Tibial artery (tissue), 4 donors: ENCODE measurements at regions not wholly inside any gene's neighbourhood (a gene's known extent, or its start where the extent isn't known, plus 50 kb on each side); places are given as distances from the start of the nearest gene placed in this dataset.

Experiments
- DNase-seq, 2 donors: peaks; one replicate each; pipeline ENCODE4 v3.0.0-alpha.2; 2019
- H3K27ac ChIP-seq, 2 donors: fragments of 200-600 bp; sonication (generic) in 1 of 2; 1 replicate in 1 of 2; 2 replicates in 1 of 2; pipeline ENCODE4 v1.5.1; 2018 to 2019; ENCODE audit warnings: mild to moderate bottlenecking in 1 of 2
- H3K27me3 ChIP-seq, 2 donors: fragments of 200-600 bp; sonication (generic) in 1 of 2; one replicate each; pipeline versions ENCODE4 v1.5.1 to v1.6.0; 2016 to 2019
- H3K36me3 ChIP-seq, 3 donors: fragments of 200-600 bp; sonication (generic) in 2 of 3; one replicate each; pipeline ENCODE4 v1.5.1; 2016 to 2019; ENCODE audit warnings: mild to moderate bottlenecking in 2 of 3
- H3K4me1 ChIP-seq, 4 donors: fragments of 200-600 bp; sonication (generic) in 2 of 4; 1 replicate in 3 of 4; 2 replicates in 1 of 4; pipeline ENCODE4 v1.5.1; 2016 to 2019
- H3K4me3 ChIP-seq, 2 donors: fragments of 200-600 bp; sonication (generic) in 1 of 2; 1 replicate in 1 of 2; 2 replicates in 1 of 2; pipeline ENCODE4 v1.5.1; 2018 to 2019; ENCODE audit warnings: mild to moderate bottlenecking in 2 of 2
- H3K9me3 ChIP-seq, 3 donors: fragments of 200-600 bp; sonication (generic) in 1 of 3; one replicate each; pipeline ENCODE4 v1.5.1; 2016 to 2019
- intact Hi-C: fragments of 100-400 bp; cut with DNase I; formaldehyde crosslinking; loops from one replicate; pipeline ENCODE4 v1.15.0; 2023; ENCODE audit warnings: low total_unique reads
- TF ChIP-seq, protein P1 (sequence below), 2 experiments: fragments of 200-600 bp in 1 of 2; fragments of 450-650 bp in 1 of 2; IDR thresholded peaks; one replicate each; pipeline ENCODE4 v1.5.1; 2017 to 2019; ENCODE audit warnings: antibody characterized with exemption in 2 of 2, mild to moderate bottlenecking in 1 of 2, moderate library complexity in 1 of 2

DNA sequence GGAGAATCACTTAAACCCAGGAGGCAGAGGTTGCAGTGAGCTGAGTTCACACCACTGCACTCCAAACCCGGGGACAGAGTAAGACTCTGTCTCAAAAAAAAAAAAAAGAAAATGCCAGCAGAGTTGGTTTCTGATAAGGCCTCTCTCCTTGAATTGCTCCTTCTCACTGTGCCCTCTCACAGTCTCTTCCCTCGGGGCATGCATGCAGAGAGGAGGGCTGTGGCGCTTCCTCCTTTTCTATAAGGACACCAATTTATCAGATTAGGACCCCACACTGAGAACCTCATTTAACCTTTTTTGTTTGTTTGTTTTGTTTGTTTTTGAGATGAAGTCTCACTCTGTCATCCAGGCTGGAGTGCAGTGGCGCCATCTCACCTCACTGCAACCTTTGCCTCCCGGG, 110.5 kb downstream of the ZFP36L2 start:
- intact Hi-C loops, result no loop called here
- Histone ChIP-seq H3K27ac (no peak overlapping the region), H3K4me3 (no peak overlapping the region), H3K4me1 (peaks cover 0 to 4% (median 2%) of the 10 kb centered on the region in 4 donors), H3K27me3 (no peaks in the 10 kb centered on the region), H3K36me3 (no peaks in the 10 kb centered on the region), H3K9me3 (peaks cover 3 to 26% (median 18%) of the 10 kb centered on the region in 3 donors)
- TF ChIP-seq, protein P1, sequence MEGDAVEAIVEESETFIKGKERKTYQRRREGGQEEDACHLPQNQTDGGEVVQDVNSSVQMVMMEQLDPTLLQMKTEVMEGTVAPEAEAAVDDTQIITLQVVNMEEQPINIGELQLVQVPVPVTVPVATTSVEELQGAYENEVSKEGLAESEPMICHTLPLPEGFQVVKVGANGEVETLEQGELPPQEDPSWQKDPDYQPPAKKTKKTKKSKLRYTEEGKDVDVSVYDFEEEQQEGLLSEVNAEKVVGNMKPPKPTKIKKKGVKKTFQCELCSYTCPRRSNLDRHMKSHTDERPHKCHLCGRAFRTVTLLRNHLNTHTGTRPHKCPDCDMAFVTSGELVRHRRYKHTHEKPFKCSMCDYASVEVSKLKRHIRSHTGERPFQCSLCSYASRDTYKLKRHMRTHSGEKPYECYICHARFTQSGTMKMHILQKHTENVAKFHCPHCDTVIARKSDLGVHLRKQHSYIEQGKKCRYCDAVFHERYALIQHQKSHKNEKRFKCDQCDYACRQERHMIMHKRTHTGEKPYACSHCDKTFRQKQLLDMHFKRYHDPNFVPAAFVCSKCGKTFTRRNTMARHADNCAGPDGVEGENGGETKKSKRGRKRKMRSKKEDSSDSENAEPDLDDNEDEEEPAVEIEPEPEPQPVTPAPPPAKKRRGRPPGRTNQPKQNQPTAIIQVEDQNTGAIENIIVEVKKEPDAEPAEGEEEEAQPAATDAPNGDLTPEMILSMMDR (IDR thresholded peaks at IDR 0.05), result no peak
- no peak for DNase-seq

DNA sequence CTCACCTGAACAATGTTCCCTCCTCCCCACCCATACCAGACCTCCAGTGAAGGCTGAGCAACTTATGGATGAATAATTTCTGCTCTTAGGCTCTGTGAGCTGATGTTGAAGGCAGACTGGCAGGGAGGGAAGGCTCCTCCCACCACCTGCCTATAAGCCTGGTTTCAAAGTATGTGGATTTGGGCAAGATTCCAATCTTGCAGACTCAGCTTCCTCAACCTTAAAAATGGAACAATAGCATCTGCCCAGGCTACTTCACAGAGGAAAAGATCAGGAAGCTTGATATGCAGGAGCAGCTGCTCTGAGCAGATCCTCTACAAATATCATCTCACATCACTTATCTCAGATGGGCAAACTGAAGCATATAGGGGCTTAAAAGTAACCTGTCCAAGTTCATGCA, 112.2 kb downstream of the ZFP36L2 start:
- no peak overlapping the region for H3K27ac ChIP-seq
- H3K36me3 ChIP-seq, result no peaks in the 10 kb centered on the region
- H3K4me3 ChIP-seq, result no peak overlapping the region
- H3K4me1 ChIP-seq, result peaks cover 0 to 19% (median 12%) of the 10 kb centered on the region in 4 donors
- no peak for DNase-seq
- peaks cover 2 to 14% (median 12%) of the 10 kb centered on the region in 3 donors for H3K9me3 ChIP-seq
- no peaks in the 10 kb centered on the region for H3K27me3 ChIP-seq
- TF ChIP-seq, protein P1 (IDR thresholded peaks at IDR 0.05), result no peak
- intact Hi-C loops, result loop anchor here (5.0 kb wide), 1 partner anchor 33 kb away; no protein-coding TSS in a partner anchor

DNA sequence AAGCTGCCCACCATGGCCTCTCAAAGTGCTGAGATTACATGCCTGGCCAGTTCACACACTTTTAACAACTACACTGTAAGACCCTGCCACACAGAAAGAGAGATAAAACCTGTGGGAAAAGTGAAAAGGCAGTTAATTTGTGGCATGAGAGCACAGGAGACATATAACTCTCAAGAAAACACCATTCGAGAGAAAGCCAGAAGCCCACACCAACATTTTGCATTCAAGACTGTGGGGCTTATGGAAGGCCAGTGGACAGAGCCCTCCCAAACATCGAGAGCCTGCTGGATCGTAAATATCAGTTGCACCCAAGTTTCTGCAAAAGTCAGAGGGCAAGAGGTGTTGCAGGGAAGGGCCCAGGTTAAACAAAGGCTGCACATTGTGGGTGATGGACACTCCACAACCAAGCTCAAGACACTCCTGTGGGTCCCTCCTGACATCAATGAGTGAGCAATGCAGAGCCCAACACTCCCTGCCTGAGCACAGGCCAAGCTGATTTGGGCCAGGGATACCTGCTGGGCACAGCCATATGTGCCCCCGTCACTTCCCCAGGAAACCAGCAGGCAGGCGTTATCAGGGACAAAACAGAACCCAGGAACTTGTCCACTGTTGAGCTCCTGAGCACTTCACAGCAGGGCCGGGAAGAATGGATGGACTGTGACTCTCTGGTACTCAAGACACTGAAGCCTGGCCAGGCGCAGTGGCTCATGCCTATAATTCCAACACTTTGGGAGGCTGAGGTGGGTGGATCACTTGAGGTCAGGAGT, 114.4 kb downstream of the ZFP36L2 start:
- H3K27ac ChIP-seq, result no peak overlapping the region
- TF ChIP-seq, protein P1 (IDR thresholded peaks at IDR 0.05), result no peak
- no peaks in the 10 kb centered on the region for H3K27me3 ChIP-seq
- H3K9me3 ChIP-seq, result peaks cover 0 to 2% (median 0%) of the 10 kb centered on the region in 3 donors
- intact Hi-C loops, result loop anchor here (5.0 kb wide), 1 partner anchor 35 kb away; no protein-coding TSS in a partner anchor
- H3K4me3 ChIP-seq, result no peak overlapping the region
- H3K4me1 ChIP-seq, result peaks cover 0 to 37% (median 20%) of the 10 kb centered on the region in 4 donors
- H3K36me3 ChIP-seq, result no peaks in the 10 kb centered on the region
- DNase-seq, result peak in 1 of 2 donors; percentile 19

DNA sequence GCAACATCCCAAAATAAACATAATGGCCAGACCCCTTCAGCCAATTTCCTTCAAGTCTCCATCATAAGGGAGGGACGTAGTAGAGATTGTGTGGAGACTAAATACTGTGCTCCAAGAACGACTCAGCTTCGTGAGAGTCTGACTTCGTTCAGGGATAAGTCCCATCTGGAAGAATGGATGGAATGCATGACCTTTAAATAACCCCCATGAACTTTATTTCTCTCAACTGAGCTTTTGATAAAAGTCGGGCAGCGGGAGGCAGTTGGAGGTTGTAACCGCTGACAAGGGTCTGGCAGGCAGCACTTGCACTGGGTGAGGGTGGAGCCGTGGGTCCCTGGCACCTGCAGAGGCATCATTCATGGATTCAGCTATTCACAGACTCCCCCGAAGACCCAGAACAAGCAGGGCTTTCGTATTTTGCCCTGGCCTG, 115.9 kb downstream of the ZFP36L2 start:
- intact Hi-C loops, result loop anchor here (5.0 kb wide), 1 partner anchor 37 kb away; no protein-coding TSS in a partner anchor
- no peaks in the 10 kb centered on the region for H3K9me3 ChIP-seq
- H3K27me3 ChIP-seq, result no peaks in the 10 kb centered on the region
- no peaks in the 10 kb centered on the region for H3K36me3 ChIP-seq
- TF ChIP-seq, protein P1 (IDR thresholded peaks at IDR 0.05), result no peak
- H3K4me3 ChIP-seq, result no peak overlapping the region
- peak in 1 of 2 donors; percentile 59 for DNase-seq
- peak overlapping the region; percentile 26 to 35 for H3K27ac ChIP-seq
- peaks cover 0 to 52% (median 32%) of the 10 kb centered on the region in 4 donors for H3K4me1 ChIP-seq

DNA sequence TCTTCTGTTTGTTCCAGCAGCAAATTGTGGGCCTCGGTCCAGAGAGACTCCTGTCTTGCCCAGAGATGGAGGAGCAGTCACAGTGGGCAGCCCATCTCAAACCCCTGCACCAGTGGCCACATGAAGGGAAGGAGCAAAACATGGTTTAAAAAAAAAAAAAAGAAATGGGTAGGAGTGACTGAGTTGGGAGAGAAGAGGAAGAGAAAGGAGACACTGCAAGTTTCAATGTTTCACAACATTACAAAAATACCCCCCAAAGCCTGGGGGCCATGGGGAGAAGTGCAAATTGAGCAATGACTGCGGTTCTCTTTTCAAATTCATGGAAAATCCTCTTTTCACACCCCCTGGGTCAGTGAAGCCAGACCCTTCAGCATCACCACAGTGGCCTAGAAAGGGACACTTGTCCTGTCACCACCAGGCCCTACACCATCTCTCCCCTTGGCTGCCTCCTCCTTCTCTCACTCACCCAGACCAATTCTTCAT, 117.1 kb downstream of the ZFP36L2 start:
- Histone ChIP-seq H3K27ac (peak overlapping the region; percentile 2 to 26), H3K4me3 (no peak overlapping the region), H3K36me3 (no peaks in the 10 kb centered on the region), H3K9me3 (no peaks in the 10 kb centered on the region), H3K4me1 (peaks cover 0 to 55% (median 36%) of the 10 kb centered on the region in 4 donors), H3K27me3 (no peaks in the 10 kb centered on the region)
- intact Hi-C loops, result no loop called here
- peak in 1 of 2 donors; percentile 51 for DNase-seq
- TF ChIP-seq, protein P1 (IDR thresholded peaks at IDR 0.05), result no peak
